Nephron (organoid): ENCODE measurements at regions not wholly inside any gene's neighbourhood (a gene's known extent, or its start where the extent isn't known, plus 50 kb on each side); places are given as distances from the start of the nearest gene placed in this dataset.

Source experiments
- H3K27ac Mint-ChIP-seq, 3 experiments: 2 replicates each; pipeline ENCODE4 v1.8.0; 2020; ENCODE audit warnings: mixed read lengths in 3 of 3, mild to moderate bottlenecking in 2 of 3, moderate library complexity in 1 of 3
- H3K27me3 Mint-ChIP-seq: 2 replicates; pipeline ENCODE4 v1.8.0; 2021; ENCODE audit warnings: low read depth, mild to moderate bottlenecking, moderate library complexity, mixed read lengths
- H3K36me3 Mint-ChIP-seq: 2 replicates; pipeline ENCODE4 v1.8.0; 2020; ENCODE audit warnings: low read depth, mixed read lengths
- H3K4me1 Mint-ChIP-seq: 2 replicates; pipeline ENCODE4 v1.8.0; 2020; ENCODE audit warnings: mixed read lengths
- H3K4me3 Mint-ChIP-seq, 3 experiments: 2 replicates each; pipeline ENCODE4 v1.8.0; 2020; ENCODE audit warnings: mild to moderate bottlenecking in 3 of 3, mixed read lengths in 3 of 3, moderate library complexity in 2 of 3
- H3K9me3 Mint-ChIP-seq: 2 replicates; pipeline ENCODE4 v1.8.0; 2020; ENCODE audit warnings: mixed read lengths
- CTCF ChIP-seq, 3 experiments: fragments of 200-600 bp; sonication (generic); IDR thresholded peaks; one replicate each; pipeline ENCODE4 v1.5.0; 2021; ENCODE audit warnings: antibody characterized with exemption in 3 of 3; ENCODE audit not compliant: unreplicated experiment in 3 of 3

GRCh38 chr19:28556371-28556770 is 656.6 kb downstream of the UQCRFS1 start:
- Mint-ChIP-seq H3K4me3 (no peak overlapping the region), H3K27me3 (no peaks in the 10 kb centered on the region), H3K27ac (no peak overlapping the region), H3K4me1 (peaks cover 5% of the 10 kb centered on the region), H3K9me3 (no peaks in the 10 kb centered on the region), H3K36me3 (no peaks in the 10 kb centered on the region)
- no peak for TF ChIP-seq CTCF (IDR thresholded peaks at IDR 0.05; ENCODE audit: unreplicated experiment in 3 of 3)

- TF ChIP-seq CTCF (IDR thresholded peaks at IDR 0.05; ENCODE audit: unreplicated experiment in 3 of 3) = no peak
- no peak overlapping the region for H3K4me3 Mint-ChIP-seq
- H3K4me1 Mint-ChIP-seq = peaks cover 5% of the 10 kb centered on the region
- no peak overlapping the region for H3K27ac Mint-ChIP-seq
- H3K9me3 Mint-ChIP-seq = no peaks in the 10 kb centered on the region
- no peaks in the 10 kb centered on the region for H3K27me3 Mint-ChIP-seq
- H3K36me3 Mint-ChIP-seq = no peaks in the 10 kb centered on the region
Observed at GRCh38 chr19:28555317-28555716, 657.6 kb downstream of the UQCRFS1 start.

GRCh38 chr19:28554321-28555091 is 658.4 kb downstream of the UQCRFS1 start:
- Mint-ChIP-seq H3K27me3 (no peaks in the 10 kb centered on the region), H3K4me3 (no peak overlapping the region), H3K9me3 (no peaks in the 10 kb centered on the region), H3K4me1 (peaks cover 5% of the 10 kb centered on the region), H3K27ac (no peak overlapping the region), H3K36me3 (no peaks in the 10 kb centered on the region)
- no peak for TF ChIP-seq CTCF (IDR thresholded peaks at IDR 0.05; ENCODE audit: unreplicated experiment in 3 of 3)

- Mint-ChIP-seq H3K4me1 (peaks cover 5% of the 10 kb centered on the region), H3K9me3 (no peaks in the 10 kb centered on the region), H3K27ac (no peak overlapping the region), H3K27me3 (no peaks in the 10 kb centered on the region), H3K4me3 (no peak overlapping the region), H3K36me3 (no peaks in the 10 kb centered on the region)
- no peak for TF ChIP-seq CTCF (IDR thresholded peaks at IDR 0.05; ENCODE audit: unreplicated experiment in 3 of 3)
Observed at GRCh38 chr19:28553764-28554163, 659.2 kb downstream of the UQCRFS1 start.

GRCh38 chr19:28553005-28553404 is 659.9 kb downstream of the UQCRFS1 start:
- no peak for TF ChIP-seq CTCF (IDR thresholded peaks at IDR 0.05; ENCODE audit: unreplicated experiment in 3 of 3)

GRCh38 chr19:28549680-28550277 is 663.2 kb downstream of the UQCRFS1 start:
- Mint-ChIP-seq H3K36me3 (no peaks in the 10 kb centered on the region), H3K9me3 (no peaks in the 10 kb centered on the region), H3K4me1 (no peaks in the 10 kb centered on the region), H3K27me3 (no peaks in the 10 kb centered on the region), H3K27ac (peak overlapping the region in 1 of 3 experiments; percentile 48), H3K4me3 (no peak overlapping the region)
- no peak for TF ChIP-seq CTCF (IDR thresholded peaks at IDR 0.05; ENCODE audit: unreplicated experiment in 3 of 3)

More at GRCh38 chr19:28553005-28553404, 659.9 kb downstream of the UQCRFS1 start:
- H3K9me3 Mint-ChIP-seq = no peaks in the 10 kb centered on the region
- H3K4me3 Mint-ChIP-seq = no peak overlapping the region
- no peak overlapping the region for H3K27ac Mint-ChIP-seq
- no peaks in the 10 kb centered on the region for H3K27me3 Mint-ChIP-seq
- no peaks in the 10 kb centered on the region for H3K36me3 Mint-ChIP-seq
- H3K4me1 Mint-ChIP-seq = peaks cover 5% of the 10 kb centered on the region
